KBM-7 (cell line): ENCODE measurements at regions not wholly inside any gene's neighbourhood (a gene's known extent, or its start where the extent isn't known, plus 50 kb on each side); places are given as distances from the start of the nearest gene placed in this dataset.
"Not testable (repeated sequence)": the region's sequence is repeated elsewhere in the genome, so short reads cannot be mapped to it uniquely, and the experiment has no call there.

Source experiments
- DNase-seq: peaks from one replicate; pipeline ENCODE4 v3.0.0-alpha.2; 2015
- in situ Hi-C: fragments of 300-500 bp; cut with MboI; formaldehyde crosslinking; loops from 2 replicates; pipeline ENCODE4 v1.14.3; 2020; ENCODE audit warnings: low sequenced_read_pairs, low pct_unique_long_range_greater_than_20kb, mixed read lengths

GRCh38 chr11:21983431-21983830, 209.5 kb upstream of the ANO5 start:
- DNase-seq = no peak
- in situ Hi-C loops = no loop called here

- in situ Hi-C loops = no loop called here
- DNase-seq = no peak
Observed at GRCh38 chr11:21986361-21986760, 206.5 kb upstream of the ANO5 start.

DNA sequence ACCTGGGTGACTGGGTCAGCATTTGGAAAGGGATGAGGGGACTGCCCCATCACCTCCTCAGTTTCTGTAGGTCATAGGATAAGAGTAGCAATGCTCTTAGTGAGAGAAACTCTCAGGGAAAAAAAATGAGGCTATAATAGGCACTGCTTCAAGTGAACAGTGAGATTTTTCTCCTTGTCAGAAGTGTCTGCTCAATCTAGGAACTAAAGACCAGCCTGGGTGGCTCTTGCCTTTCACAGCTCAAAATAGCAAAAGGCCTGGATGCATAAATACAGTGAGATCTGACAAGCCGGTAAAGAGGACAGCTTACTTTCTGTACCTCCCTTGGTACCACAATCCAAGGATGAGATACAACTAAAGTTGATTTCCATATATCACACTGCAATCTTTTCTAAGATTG, 205.6 kb upstream of the ANO5 start:
- no peak for DNase-seq
- in situ Hi-C loops = no loop called here

- no peak for DNase-seq
- in situ Hi-C loops = no loop called here
Observed at GRCh38 chr11:21988477-21988876, 204.4 kb upstream of the ANO5 start.

GRCh38 chr11:22001803-22002202, 191.1 kb upstream of the ANO5 start:
- in situ Hi-C loops, DNase-seq: not testable (repeated sequence)

DNA sequence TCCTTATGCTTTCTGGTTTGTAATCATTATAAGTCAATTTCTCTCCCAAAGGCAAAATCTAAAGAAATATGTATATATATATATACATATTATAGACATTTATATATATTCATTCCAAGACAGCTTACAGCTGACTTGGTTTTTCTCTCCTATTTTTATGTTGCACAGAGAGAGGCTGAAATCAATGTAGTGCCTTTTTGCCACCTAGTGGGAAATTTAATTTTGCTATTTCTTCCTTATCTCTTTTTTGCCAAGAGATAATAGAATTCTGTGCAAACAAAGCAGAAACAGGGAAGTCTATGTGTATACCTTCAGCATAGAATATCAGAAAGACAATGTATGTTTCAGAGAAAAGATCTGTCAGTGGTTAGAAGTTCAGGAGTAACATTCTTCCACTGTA, 186.0 kb upstream of the ANO5 start:
- in situ Hi-C loops = no loop called here
- DNase-seq = no peak

DNA sequence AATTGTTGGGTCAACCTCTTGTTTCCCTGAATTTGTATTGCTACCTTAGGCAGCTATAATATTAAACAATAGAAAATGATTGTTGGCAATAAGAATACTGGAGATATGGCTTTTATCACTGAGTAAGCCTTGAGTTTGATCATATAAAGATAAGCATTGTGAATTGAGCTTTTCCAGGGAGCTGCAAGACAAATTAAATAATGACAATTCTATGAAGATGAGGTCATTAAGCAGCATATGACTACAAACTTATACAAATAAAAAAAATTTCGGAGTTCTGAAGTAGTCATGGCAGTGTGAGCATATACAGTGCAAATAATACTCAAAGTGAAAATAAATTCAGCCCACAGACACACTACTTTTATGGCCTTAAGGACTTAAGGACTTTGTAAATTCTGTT, 161.1 kb upstream of the ANO5 start:
- no peak for DNase-seq
- in situ Hi-C loops = no loop called here

GRCh38 chr11:22037505-22037904, 155.4 kb upstream of the ANO5 start:
- in situ Hi-C loops = no loop called here
- no peak for DNase-seq

DNA sequence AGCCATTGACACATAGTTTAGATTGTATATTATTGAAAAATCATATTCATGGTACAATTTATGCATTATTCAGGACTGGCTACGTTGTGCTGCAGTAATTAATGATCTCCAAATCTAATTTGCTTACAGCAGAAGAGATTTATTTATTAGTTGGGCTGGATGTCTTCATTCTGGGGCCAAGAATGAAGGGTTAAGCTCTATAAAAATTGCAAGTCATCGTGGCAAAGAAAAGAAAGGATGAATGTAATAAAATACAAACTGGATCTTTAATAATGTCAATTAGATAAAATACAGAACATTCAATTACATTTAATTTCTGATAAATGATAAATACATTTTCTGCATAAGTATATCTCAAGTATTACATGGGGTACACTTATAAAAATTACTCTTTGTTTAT, 151.8 kb upstream of the ANO5 start:
- no peak for DNase-seq
- in situ Hi-C loops = no loop called here

DNA sequence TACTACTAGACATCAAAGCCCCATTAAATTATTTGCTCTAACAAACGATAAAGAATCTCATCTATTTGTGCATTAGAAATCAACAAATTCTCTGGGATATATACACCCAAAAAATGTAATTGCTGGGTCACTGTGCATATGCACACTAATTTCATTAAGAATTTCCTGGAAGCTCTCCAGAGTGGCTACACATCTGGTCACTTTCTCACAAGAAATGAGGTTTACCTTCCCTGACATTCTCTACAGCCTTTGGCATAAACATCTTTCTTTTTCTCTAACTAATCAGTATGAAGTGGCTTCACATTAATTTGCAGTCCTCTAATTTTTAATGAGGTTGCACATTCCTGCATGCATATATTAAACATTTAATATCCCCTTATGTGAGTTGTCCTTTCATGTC, 150.8 kb upstream of the ANO5 start:
- in situ Hi-C loops = no loop called here
- DNase-seq = no peak

- no peak for DNase-seq
- in situ Hi-C loops = no loop called here
Observed at GRCh38 chr11:22044126-22044525, 148.8 kb upstream of the ANO5 start.

GRCh38 chr11:22049276-22049675, 143.6 kb upstream of the ANO5 start:
- in situ Hi-C loops = no loop called here
- no peak for DNase-seq

DNA sequence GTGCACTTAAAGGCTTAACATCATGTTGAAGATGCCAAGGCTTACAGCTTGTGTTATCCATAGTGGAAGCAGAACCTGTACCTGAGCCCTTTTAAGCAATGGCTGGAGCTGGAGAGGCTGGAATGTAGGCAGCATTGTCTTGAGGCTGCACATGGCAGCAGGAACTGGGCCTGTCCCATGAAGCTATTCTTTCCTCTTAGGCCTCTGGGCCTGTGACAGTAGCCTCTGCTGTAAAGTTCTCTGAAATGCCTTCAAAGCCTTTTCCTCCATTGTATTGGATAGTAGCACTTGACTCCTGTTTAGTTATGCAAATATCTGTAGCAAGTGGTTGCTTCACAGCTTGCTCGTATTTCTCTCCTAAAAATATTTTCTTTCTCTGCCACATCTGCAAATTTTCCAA, 127.4 kb upstream of the ANO5 start:
- in situ Hi-C loops = no loop called here
- no peak for DNase-seq

GRCh38 chr11:22069844-22070243, 123.0 kb upstream of the ANO5 start:
- DNase-seq = no peak
- in situ Hi-C loops = no loop called here

DNA sequence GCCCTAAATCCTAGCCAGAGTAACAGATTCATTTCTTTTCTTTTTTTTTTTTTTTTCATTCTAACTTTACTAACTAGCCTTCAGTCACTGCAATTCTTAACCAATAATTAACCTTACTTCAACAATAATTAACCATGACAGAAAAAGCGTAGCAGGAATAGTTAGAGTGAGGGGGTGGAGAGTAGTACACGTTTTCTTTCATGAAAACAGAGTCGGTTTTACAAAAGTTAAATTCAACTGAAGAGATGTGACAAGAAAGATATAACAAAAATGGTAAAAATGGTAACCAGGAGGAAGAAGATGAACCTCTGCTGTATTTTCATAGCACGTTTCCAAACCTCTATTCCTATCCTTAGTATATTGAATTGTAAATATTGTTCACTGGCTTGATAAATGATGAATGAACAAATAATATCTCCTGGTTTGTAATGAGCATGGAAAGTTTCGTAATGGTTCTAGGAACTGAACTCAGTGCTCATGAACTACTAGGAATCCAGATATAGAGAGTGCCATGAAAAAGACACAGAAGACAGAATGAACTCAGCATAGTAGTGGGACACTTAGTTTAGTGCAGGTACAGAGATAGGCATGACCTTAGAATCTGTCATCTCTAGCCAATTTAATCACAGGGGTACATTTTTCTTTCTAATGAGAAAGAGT, 116.5 kb upstream of the ANO5 start:
- in situ Hi-C loops = no loop called here
- no peak for DNase-seq

- no peak for DNase-seq
- in situ Hi-C loops = no loop called here
Observed at GRCh38 chr11:22078063-22078462, 114.8 kb upstream of the ANO5 start.

DNA sequence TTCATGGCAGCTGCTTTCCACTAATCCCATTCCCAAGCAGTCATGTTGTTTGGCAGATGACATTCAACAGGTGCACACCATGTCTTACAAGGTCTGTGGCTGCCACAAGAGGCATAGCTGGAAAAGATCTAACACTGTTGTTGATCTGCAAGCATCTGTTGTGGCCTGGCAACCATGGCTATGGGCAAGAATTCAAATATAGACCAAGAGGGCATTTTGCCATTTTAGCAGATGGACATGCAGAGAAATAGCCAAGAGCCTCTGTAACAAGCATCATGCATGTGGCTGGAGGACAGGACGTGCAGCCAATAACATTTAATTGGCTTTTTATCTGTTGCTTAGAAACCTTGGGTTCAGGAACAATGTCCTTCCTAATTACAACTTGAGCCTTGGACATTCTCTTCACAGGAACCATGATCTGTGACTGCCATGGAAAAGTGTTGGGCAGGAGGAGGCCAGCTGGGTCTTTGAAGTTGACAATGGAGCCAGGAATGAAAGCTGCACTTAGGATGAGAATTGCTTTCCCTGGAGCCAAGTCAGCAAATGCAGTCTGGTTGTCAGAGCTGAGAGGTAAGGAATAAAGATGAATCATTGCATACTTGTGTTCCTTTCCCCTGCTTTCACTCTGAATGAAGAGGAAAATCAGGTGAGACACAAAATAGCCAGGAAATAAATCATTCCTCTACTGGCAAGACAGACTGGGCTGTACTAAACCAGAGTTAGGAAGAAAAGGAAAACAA, 113.6 kb upstream of the ANO5 start:
- DNase-seq = no peak
- in situ Hi-C loops = no loop called here

DNA sequence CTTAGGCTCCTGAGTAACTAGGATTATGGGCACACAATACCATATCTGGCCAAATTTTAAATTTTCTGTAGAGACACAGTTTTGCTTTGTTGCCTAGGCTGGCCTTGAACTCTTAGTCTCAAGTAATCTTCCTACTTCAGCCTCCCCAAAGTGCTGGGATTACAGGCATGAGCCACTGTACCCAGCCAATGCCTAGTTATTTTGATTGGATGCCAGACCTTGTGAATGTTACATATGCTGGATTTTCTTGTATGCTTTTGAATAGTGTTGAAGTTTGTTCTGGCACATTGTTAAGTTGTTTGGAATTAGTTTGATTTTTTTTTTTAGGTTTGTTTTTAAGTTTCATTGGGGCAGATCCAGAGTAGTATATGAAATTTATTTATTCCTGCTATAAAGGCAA, 110.7 kb upstream of the ANO5 start:
- in situ Hi-C loops = no loop called here
- DNase-seq = no peak

GRCh38 chr11:22082788-22083187, 110.1 kb upstream of the ANO5 start:
- no peak for DNase-seq
- in situ Hi-C loops = no loop called here

GRCh38 chr11:22084056-22084455, 108.8 kb upstream of the ANO5 start:
- DNase-seq = no peak
- in situ Hi-C loops = no loop called here

- no peak for DNase-seq
- in situ Hi-C loops = no loop called here
Observed at GRCh38 chr11:22084564-22084963, 108.3 kb upstream of the ANO5 start.
